B cell (primary cell): ENCODE measurements at regions not wholly inside any gene's neighbourhood (a gene's known extent, or its start where the extent isn't known, plus 50 kb on each side); places are given as distances from the start of the nearest gene placed in this dataset.

ENCODE experiments used
- ATAC-seq: fragments of 200-7000 bp; cut with Tn5 transposase; one replicate; pipeline ENCODE4 v1.10.0; 2021; ENCODE audit warnings: low read depth, mild to moderate bottlenecking, moderate number of reproducible peaks, moderate library complexity
- CTCF ChIA-PET: fragments of 350-600 bp; sonication (Branson Sonifier 250); formaldehyde crosslinking; loops from one replicate; lab custom pipeline; 2021; ENCODE audit warnings: antibody characterized with exemption, inconsistent platforms; lab: Charles Lee
- POLR2A ChIA-PET: fragments of 350-600 bp; sonication (Branson Sonifier 250); formaldehyde crosslinking; loops from one replicate; lab custom pipeline; 2021; ENCODE audit warnings: antibody characterized with exemption; lab: Charles Lee
- DNase-seq: peaks from one replicate; pipeline ENCODE4 v3.0.0; 2013
- H2AFZ ChIP-seq: 2 replicates; pipeline ENCODE4 v1.6.1; 2012; ENCODE audit warnings: mild to moderate bottlenecking, low read depth, low read length; ENCODE audit not compliant: insufficient read depth, poor library complexity, severe bottlenecking
- H3K27ac ChIP-seq, 2 donors: 1 replicate in 1 of 2; 2 replicates in 1 of 2; pipeline ENCODE4 v1.5.1; 2012 to 2013; ENCODE audit warnings: low read length in 2 of 2, mild to moderate bottlenecking in 2 of 2, moderate library complexity in 1 of 2
- H3K27me3 ChIP-seq, 4 experiments: fragments of 200-600 bp in 1 of 4; sonication (generic) in 1 of 4; replicated peaks in 1 of 4; 1 replicate in 2 of 4; 2 replicates in 2 of 4; pipeline versions ENCODE4 v1.6.1 to v1.7.0; 2013 to 2016; ENCODE audit warnings: low read length in 3 of 4, mild to moderate bottlenecking in 2 of 4, mixed read lengths in 1 of 4, moderate library complexity in 1 of 4; ENCODE audit not compliant: insufficient read depth in 4 of 4, control insufficient read depth in 3 of 4; ENCODE audit errors: control extremely low read depth in 1 of 4
- H3K36me3 ChIP-seq, 2 experiments: replicated peaks in 1 of 2; 1 replicate in 1 of 2; 2 replicates in 1 of 2; pipeline versions ENCODE4 v1.6.1 to v1.7.1; 2013; ENCODE audit warnings: low read length in 1 of 2; ENCODE audit not compliant: insufficient read depth in 2 of 2, control insufficient read depth in 1 of 2; ENCODE audit errors: control extremely low read depth in 1 of 2, extremely low read depth in 1 of 2
- H3K4me1 ChIP-seq, 2 donors: fragments of 200-600 bp in 1 of 2; sonication (generic) in 1 of 2; 1 replicate in 1 of 2; 2 replicates in 1 of 2; pipeline versions ENCODE4 v1.5.1 to v1.6.1; 2013 to 2017; ENCODE audit warnings: low read length in 2 of 2; ENCODE audit not compliant: control insufficient read depth in 2 of 2, insufficient read depth in 2 of 2
- H3K4me2 ChIP-seq: replicated peaks from 2 replicates; pipeline ENCODE3; 2012; ENCODE audit warnings: mild to moderate bottlenecking, low read depth, low read length; ENCODE audit not compliant: poor library complexity, severe bottlenecking
- H3K4me3 ChIP-seq, 5 experiments: fragments of 200-600 bp in 1 of 5; sonication (generic) in 1 of 5; 1 replicate in 3 of 5; 2 replicates in 2 of 5; pipeline versions ENCODE4 v1.5.1 to v1.7.0; 2011 to 2016; ENCODE audit warnings: low read length in 4 of 5, mild to moderate bottlenecking in 4 of 5, low read depth in 2 of 5, control low read depth in 1 of 5, moderate library complexity in 1 of 5; ENCODE audit not compliant: insufficient read depth in 1 of 5; ENCODE audit errors: control extremely low read depth in 1 of 5, extremely low read depth in 1 of 5
- H3K79me2 ChIP-seq: fragments of 200-600 bp; sonication (generic); one replicate; pipeline ENCODE4 v1.6.0; 2016; ENCODE audit warnings: low read length; ENCODE audit not compliant: control insufficient read depth, insufficient read depth
- H3K9ac ChIP-seq: fragments of 200-600 bp; sonication (generic); 2 replicates; pipeline ENCODE4 v1.6.1; 2017; ENCODE audit warnings: mild to moderate bottlenecking, low read length, moderate library complexity
- H3K9me3 ChIP-seq, 3 donors: one replicate each; pipeline versions ENCODE4 v1.6.1 to v1.7.1; 2013; ENCODE audit warnings: low read length in 2 of 3; ENCODE audit not compliant: control insufficient read depth in 2 of 3, insufficient read depth in 1 of 3; ENCODE audit errors: control extremely low read depth in 1 of 3
- H4K20me1 ChIP-seq: 2 replicates; pipeline ENCODE4 v1.6.0; 2012; ENCODE audit warnings: mild to moderate bottlenecking, low read length; ENCODE audit not compliant: insufficient read depth, control insufficient read depth, poor library complexity, severe bottlenecking
- H3K27ac Mint-ChIP-seq: one replicate; pipeline ENCODE4 v1.8.0; 2021; ENCODE audit warnings: mixed read lengths
- H3K27me3 Mint-ChIP-seq: one replicate; pipeline ENCODE4 v1.8.0; 2021; ENCODE audit warnings: mixed read lengths
- H3K4me1 Mint-ChIP-seq: one replicate; pipeline ENCODE4 v1.8.0; 2021; ENCODE audit warnings: mixed read lengths
- H3K4me3 Mint-ChIP-seq: one replicate; pipeline ENCODE4 v1.8.0; 2021; ENCODE audit warnings: mixed read lengths
- H3K9me3 Mint-ChIP-seq: one replicate; pipeline ENCODE4 v1.8.0; 2022; ENCODE audit warnings: mixed read lengths; ENCODE audit not compliant: insufficient read depth
- EZH2 ChIP-seq: IDR thresholded peaks from 2 replicates; pipeline ENCODE4 v1.6.1; 2012; ENCODE audit warnings: borderline replicate concordance, low read depth, mild to moderate bottlenecking, moderate library complexity, low read length; ENCODE audit not compliant: insufficient read depth, poor library complexity, severe bottlenecking
- WGBS: methylation state at CpG from one replicate; pipeline ENCODE4 v1.1.5; 2013; ENCODE audit warnings: missing lambda C conversion rate; ENCODE audit not compliant: insufficient coverage; 5-methylcytosine and 5-hydroxymethylcytosine counted together
- intact Hi-C: fragments of 100-400 bp; cut with micrococcal nuclease; formaldehyde crosslinking; loops from one replicate; pipeline ENCODE4 v1.10.0; 2022
- TF ChIP-seq, protein P1 (sequence below): fragments of 200-600 bp; IDR thresholded peaks from one replicate; pipeline ENCODE4 v1.8.0; 2022; ENCODE audit warnings: antibody characterized with exemption, mild to moderate bottlenecking

DNA sequence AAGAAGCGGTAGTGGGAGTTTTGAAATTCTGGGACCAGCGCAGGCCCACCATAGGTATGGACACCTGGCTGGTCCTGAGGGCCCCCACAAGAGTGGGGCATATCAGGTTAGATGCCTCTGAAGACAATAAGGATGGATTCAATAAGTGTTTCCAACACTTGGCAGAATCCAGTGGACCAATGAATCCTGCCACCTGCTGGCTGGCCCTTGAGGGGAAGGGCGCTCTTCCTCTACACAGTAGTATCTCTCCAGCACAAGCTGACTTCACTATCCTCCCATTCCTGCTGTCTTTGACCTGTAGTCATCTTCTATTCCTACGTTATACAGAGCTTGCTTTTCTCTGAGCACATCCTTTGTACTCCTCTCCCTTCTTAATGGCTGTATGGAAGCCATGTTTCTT is 199.7 kb upstream of the TSHZ3 start:
- H3K9me3 ChIP-seq: peaks cover 0 to 8% (median 0%) of the 10 kb centered on the region in 3 donors
- no peaks in the 10 kb centered on the region for H4K20me1 ChIP-seq
- H3K27me3 ChIP-seq: no peaks in the 10 kb centered on the region
- H3K9me3 Mint-ChIP-seq: peaks cover 7% of the 10 kb centered on the region
- H3K9ac ChIP-seq: no peak overlapping the region
- no peaks in the 10 kb centered on the region for H3K36me3 ChIP-seq
- POLR2A ChIA-PET: no interaction called here
- TF ChIP-seq, protein P1, sequence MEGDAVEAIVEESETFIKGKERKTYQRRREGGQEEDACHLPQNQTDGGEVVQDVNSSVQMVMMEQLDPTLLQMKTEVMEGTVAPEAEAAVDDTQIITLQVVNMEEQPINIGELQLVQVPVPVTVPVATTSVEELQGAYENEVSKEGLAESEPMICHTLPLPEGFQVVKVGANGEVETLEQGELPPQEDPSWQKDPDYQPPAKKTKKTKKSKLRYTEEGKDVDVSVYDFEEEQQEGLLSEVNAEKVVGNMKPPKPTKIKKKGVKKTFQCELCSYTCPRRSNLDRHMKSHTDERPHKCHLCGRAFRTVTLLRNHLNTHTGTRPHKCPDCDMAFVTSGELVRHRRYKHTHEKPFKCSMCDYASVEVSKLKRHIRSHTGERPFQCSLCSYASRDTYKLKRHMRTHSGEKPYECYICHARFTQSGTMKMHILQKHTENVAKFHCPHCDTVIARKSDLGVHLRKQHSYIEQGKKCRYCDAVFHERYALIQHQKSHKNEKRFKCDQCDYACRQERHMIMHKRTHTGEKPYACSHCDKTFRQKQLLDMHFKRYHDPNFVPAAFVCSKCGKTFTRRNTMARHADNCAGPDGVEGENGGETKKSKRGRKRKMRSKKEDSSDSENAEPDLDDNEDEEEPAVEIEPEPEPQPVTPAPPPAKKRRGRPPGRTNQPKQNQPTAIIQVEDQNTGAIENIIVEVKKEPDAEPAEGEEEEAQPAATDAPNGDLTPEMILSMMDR: no peak
- TF ChIP-seq EZH2: no peak
- H3K27me3 Mint-ChIP-seq: no peaks in the 10 kb centered on the region
- DNase-seq: no peak
- intact Hi-C loops: no loop called here
- H3K4me3 Mint-ChIP-seq: no peak overlapping the region
- 87% methylated on average over 3 of the region's 4 CpGs for WGBS
- no peak overlapping the region for H3K27ac ChIP-seq
- H3K4me1 ChIP-seq: no peaks in the 10 kb centered on the region
- CTCF ChIA-PET: no interaction called here
- no peak overlapping the region for H2AFZ ChIP-seq
- no peak for ATAC-seq
- no peak overlapping the region for H3K4me3 ChIP-seq
- no peak overlapping the region for H3K4me2 ChIP-seq
- no peaks in the 10 kb centered on the region for H3K4me1 Mint-ChIP-seq
- no peaks in the 10 kb centered on the region for H3K79me2 ChIP-seq
- H3K27ac Mint-ChIP-seq: no peak overlapping the region

DNA sequence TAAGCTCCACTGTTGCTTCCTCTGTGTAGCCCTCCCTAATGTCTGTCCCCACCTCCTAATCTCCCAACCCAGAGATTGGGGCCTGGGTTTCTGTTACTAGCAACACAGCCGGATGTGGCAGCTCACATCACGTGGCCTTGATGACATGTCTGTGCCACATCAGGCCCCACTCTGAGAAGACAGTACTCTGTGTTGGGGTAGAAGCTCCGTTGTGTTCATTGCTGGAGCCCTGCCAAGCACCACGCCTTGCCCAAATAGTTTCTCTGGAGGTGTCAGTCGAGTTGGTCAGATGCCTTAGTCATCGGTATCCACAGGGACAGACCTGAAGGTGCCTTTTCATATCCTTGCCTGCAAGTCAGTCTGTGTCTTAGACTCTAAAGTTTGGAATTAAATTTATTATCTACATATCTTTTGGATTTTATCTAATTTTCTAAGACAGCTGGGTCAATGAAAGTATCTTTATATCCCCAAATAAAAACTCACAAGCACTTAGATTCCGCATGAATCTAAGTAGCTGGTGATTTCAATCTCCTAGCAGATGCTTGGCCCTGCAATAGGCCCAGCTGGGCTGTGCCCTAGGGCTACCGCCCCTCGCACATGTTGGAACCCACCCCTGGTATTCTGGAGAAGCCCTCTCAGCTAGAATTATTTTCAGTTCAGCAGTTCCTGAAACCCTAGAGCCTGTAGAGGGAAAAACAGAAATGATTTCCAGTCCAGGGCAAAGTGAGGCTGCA is 204.0 kb upstream of the TSHZ3 start:
- Histone ChIP-seq H3K4me1 (no peaks in the 10 kb centered on the region), H3K36me3 (no peaks in the 10 kb centered on the region), H3K9ac (no peak overlapping the region), H4K20me1 (no peaks in the 10 kb centered on the region), H3K9me3 (peaks cover 0 to 27% (median 0%) of the 10 kb centered on the region in 3 donors), H3K27ac (no peak overlapping the region), H3K27me3 (no peaks in the 10 kb centered on the region), H3K79me2 (no peaks in the 10 kb centered on the region), H3K4me2 (no peak overlapping the region), H3K4me3 (no peak overlapping the region), H2AFZ (no peak overlapping the region)
- H3K4me3 Mint-ChIP-seq: no peak overlapping the region
- 88% methylated on average over 9 of the region's 9 CpGs for WGBS
- TF ChIP-seq, protein P1: no peak
- TF ChIP-seq EZH2: no peak
- ATAC-seq (no peak), DNase-seq (no peak)
- ChIA-PET CTCF (no interaction called here), POLR2A (no interaction called here)
- H3K27me3 Mint-ChIP-seq: no peaks in the 10 kb centered on the region
- intact Hi-C loops: no loop called here
- no peak overlapping the region for H3K27ac Mint-ChIP-seq
- no peaks in the 10 kb centered on the region for H3K9me3 Mint-ChIP-seq
- H3K4me1 Mint-ChIP-seq: no peaks in the 10 kb centered on the region
